Fibroblast of lung (primary cell): ENCODE measurements at regions not wholly inside any gene's neighbourhood (a gene's known extent, or its start where the extent isn't known, plus 50 kb on each side); places are given as distances from the start of the nearest gene placed in this dataset.

Experiments
- DNase-seq, 2 donors: peaks; one replicate each; pipeline versions ENCODE4 v3.0.0 to v3.0.0-alpha.2; 2010; ENCODE audit warnings: low read depth in 2 of 2
- H2AFZ ChIP-seq: 2 replicates; pipeline ENCODE4 v1.5.1; 2012; ENCODE audit warnings: low read length, control low read depth, inconsistent platforms
- H3K27ac ChIP-seq: 2 replicates; pipeline ENCODE4 v1.5.1; 2011; ENCODE audit warnings: low read length, control low read depth; ENCODE audit not compliant: insufficient read depth
- H3K27me3 ChIP-seq: 2 replicates; pipeline ENCODE4 v1.5.1; 2011; ENCODE audit warnings: mild to moderate bottlenecking, low read length; ENCODE audit not compliant: control insufficient read depth, insufficient read depth
- H3K36me3 ChIP-seq: 2 replicates; pipeline ENCODE4 v1.5.1; 2011; ENCODE audit warnings: low read length; ENCODE audit not compliant: control insufficient read depth, insufficient read depth
- H3K4me1 ChIP-seq: 2 replicates; pipeline ENCODE4 v1.5.1; 2011; ENCODE audit warnings: low read length; ENCODE audit not compliant: control insufficient read depth, insufficient read depth; ENCODE audit errors: extremely low read depth
- H3K4me2 ChIP-seq: 2 replicates; pipeline ENCODE4 v1.5.1; 2011; ENCODE audit warnings: low read length, control low read depth; ENCODE audit not compliant: insufficient read depth; ENCODE audit errors: extremely low read depth
- H3K4me3 ChIP-seq, 4 experiments: fragments of 200-600 bp in 1 of 4; sonication (generic) in 1 of 4; replicated peaks in 1 of 4; 2 replicates each; pipeline ENCODE4 v1.5.1; 2011 to 2016; ENCODE audit warnings: low read length in 4 of 4, low read depth in 3 of 4, mild to moderate bottlenecking in 3 of 4, control low read depth in 2 of 4, inconsistent platforms in 1 of 4, mixed read lengths in 1 of 4; ENCODE audit not compliant: insufficient read depth in 1 of 4; ENCODE audit errors: control extremely low read depth in 1 of 4
- H3K79me2 ChIP-seq: 2 replicates; pipeline ENCODE4 v1.5.1; 2012; ENCODE audit warnings: mild to moderate bottlenecking, low read length, inconsistent platforms; ENCODE audit not compliant: control insufficient read depth, insufficient read depth
- H3K9ac ChIP-seq: 2 replicates; pipeline ENCODE4 v1.5.1; 2011; ENCODE audit warnings: mild to moderate bottlenecking, low read length, control low read depth; ENCODE audit not compliant: insufficient read depth
- H3K9me3 ChIP-seq: 2 replicates; pipeline ENCODE4 v1.5.1; 2012; ENCODE audit warnings: low read depth, low read length; ENCODE audit not compliant: control insufficient read depth, insufficient read depth
- H4K20me1 ChIP-seq: 2 replicates; pipeline ENCODE4 v1.5.1; 2011; ENCODE audit warnings: low read length; ENCODE audit not compliant: control insufficient read depth, insufficient read depth; ENCODE audit errors: extremely low read depth
- EZH2 ChIP-seq: IDR thresholded peaks from 2 replicates; pipeline ENCODE4 v1.5.1; 2012; ENCODE audit warnings: low read length, control low read depth, mild to moderate bottlenecking; ENCODE audit errors: missing control alignments
- TF ChIP-seq, protein P1 (sequence below), 2 donors: IDR thresholded peaks in 1 of 2; conservative IDR thresholded peaks in 1 of 2; 1 replicate in 1 of 2; 2 replicates in 1 of 2; pipeline ENCODE4 v1.5.1; 2011 to 2012; ENCODE audit warnings: low read length in 2 of 2, control low read depth in 1 of 2, inconsistent platforms in 1 of 2, low read depth in 1 of 2, mild to moderate bottlenecking in 1 of 2

DNA sequence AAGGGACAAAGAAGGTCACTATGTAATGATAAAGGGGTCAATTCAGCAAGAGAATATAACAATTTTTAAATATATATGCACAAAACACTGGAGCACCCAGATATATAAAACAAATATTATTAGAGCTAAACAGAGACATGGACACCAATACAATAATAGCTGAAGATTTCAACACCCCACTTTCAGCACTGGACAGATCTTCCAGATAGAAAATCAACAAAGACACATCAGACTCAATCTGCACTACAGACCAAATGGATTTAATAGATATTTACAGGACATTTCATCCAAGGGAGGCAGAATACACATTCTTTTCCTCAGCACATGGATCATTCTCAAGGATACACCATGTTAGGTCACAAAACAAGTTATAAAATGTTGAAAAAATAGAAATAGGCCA, 111.4 kb downstream of the SOX3 start:
- Histone ChIP-seq H3K4me1 (no peaks in the 10 kb centered on the region), H4K20me1 (no peaks in the 10 kb centered on the region), H3K79me2 (no peaks in the 10 kb centered on the region), H3K9ac (no peak overlapping the region), H3K27ac (no peak overlapping the region), H3K27me3 (no peaks in the 10 kb centered on the region), H3K9me3 (no peaks in the 10 kb centered on the region), H2AFZ (no peak overlapping the region), H3K36me3 (no peaks in the 10 kb centered on the region), H3K4me3 (no peak overlapping the region), H3K4me2 (no peak overlapping the region)
- DNase-seq = no peak
- TF ChIP-seq, protein P1, sequence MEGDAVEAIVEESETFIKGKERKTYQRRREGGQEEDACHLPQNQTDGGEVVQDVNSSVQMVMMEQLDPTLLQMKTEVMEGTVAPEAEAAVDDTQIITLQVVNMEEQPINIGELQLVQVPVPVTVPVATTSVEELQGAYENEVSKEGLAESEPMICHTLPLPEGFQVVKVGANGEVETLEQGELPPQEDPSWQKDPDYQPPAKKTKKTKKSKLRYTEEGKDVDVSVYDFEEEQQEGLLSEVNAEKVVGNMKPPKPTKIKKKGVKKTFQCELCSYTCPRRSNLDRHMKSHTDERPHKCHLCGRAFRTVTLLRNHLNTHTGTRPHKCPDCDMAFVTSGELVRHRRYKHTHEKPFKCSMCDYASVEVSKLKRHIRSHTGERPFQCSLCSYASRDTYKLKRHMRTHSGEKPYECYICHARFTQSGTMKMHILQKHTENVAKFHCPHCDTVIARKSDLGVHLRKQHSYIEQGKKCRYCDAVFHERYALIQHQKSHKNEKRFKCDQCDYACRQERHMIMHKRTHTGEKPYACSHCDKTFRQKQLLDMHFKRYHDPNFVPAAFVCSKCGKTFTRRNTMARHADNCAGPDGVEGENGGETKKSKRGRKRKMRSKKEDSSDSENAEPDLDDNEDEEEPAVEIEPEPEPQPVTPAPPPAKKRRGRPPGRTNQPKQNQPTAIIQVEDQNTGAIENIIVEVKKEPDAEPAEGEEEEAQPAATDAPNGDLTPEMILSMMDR (conservative IDR thresholded peaks at IDR 0.05 in 1 of 2, IDR thresholded peaks at IDR 0.05 in 1 of 2; ENCODE audit: low read depth in 1 of 2, low read length in 2 of 2) = no peak
- TF ChIP-seq EZH2 = no peak

DNA sequence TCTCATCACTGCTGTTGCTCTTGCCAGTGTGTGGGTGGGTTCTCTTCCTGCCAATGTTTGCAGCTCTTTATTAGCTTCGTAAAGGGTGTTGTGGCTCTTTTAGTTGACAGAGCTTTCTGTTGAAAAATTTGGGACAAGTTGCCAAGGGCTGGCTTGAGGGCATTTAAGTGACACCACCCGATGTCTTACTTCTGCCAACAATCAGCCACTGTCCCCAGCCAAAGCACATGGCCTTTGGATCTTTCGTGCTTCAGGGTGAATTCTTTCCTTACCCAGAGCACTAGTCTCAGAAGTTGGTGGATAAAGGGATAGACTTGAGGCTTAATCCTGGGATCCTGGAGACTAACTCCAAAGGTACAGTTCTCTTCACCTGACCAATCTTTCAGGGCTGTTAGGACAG, 113.6 kb downstream of the SOX3 start:
- Histone ChIP-seq H2AFZ (no peak overlapping the region), H3K4me3 (no peak overlapping the region), H3K27me3 (no peaks in the 10 kb centered on the region), H3K27ac (no peak overlapping the region), H3K79me2 (no peaks in the 10 kb centered on the region), H4K20me1 (no peaks in the 10 kb centered on the region), H3K4me2 (no peak overlapping the region), H3K36me3 (no peaks in the 10 kb centered on the region), H3K9me3 (no peaks in the 10 kb centered on the region), H3K9ac (no peak overlapping the region), H3K4me1 (no peaks in the 10 kb centered on the region)
- no peak for TF ChIP-seq EZH2
- TF ChIP-seq, protein P1 (conservative IDR thresholded peaks at IDR 0.05 in 1 of 2, IDR thresholded peaks at IDR 0.05 in 1 of 2; ENCODE audit: low read depth in 1 of 2, low read length in 2 of 2) = no peak
- DNase-seq = no peak

DNA sequence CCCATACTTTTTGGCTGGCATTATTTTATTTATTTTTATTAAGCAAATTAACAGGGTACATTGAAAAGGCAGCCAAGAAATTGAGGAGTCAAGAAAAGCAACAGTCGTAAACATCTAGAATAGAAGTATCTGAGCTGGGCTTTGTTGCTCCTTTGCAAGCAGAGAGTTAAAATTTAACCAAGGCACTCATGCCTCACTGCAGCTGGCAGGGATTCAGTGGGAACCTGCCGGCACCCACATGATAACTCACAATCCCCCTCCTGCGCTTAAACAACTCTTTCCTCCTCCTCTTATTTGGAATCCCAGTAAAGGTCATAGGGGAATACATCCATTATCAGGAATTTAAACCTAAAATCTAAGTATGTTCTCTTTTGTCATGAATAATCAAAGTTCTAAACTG, 115.5 kb downstream of the SOX3 start:
- TF ChIP-seq, protein P1 (conservative IDR thresholded peaks at IDR 0.05 in 1 of 2, IDR thresholded peaks at IDR 0.05 in 1 of 2; ENCODE audit: low read depth in 1 of 2, low read length in 2 of 2) = no peak
- no peak for TF ChIP-seq EZH2
- H2AFZ ChIP-seq = no peak overlapping the region
- H3K9ac ChIP-seq = no peak overlapping the region
- no peak for DNase-seq
- no peaks in the 10 kb centered on the region for H4K20me1 ChIP-seq
- no peaks in the 10 kb centered on the region for H3K9me3 ChIP-seq
- H3K27me3 ChIP-seq = no peaks in the 10 kb centered on the region
- no peaks in the 10 kb centered on the region for H3K4me1 ChIP-seq
- H3K4me3 ChIP-seq = no peak overlapping the region
- no peak overlapping the region for H3K4me2 ChIP-seq
- H3K79me2 ChIP-seq = no peaks in the 10 kb centered on the region
- no peak overlapping the region for H3K27ac ChIP-seq
- no peaks in the 10 kb centered on the region for H3K36me3 ChIP-seq
